NCI-H510A (cell line): ENCODE measurements at regions not wholly inside any gene's neighbourhood (a gene's known extent, or its start where the extent isn't known, plus 50 kb on each side); places are given as distances from the start of the nearest gene placed in this dataset.

ENCODE experiments used
- DNase-seq: peaks from one replicate; lab custom pipeline; 2025; lab: John Stamatoyannopoulos, UW

- no peak for DNase-seq
These were observed 82.3 kb upstream of the NRG3 start for GRCh38 chr10:81792729-81793128.

GRCh38 chr10:81806842-81807241 lies 68.2 kb upstream of the NRG3 start:
- DNase-seq, result no peak

- no peak for DNase-seq
These were observed 60.2 kb upstream of the NRG3 start for GRCh38 chr10:81814842-81815241.

- DNase-seq, result no peak
These were observed 57.3 kb upstream of the NRG3 start for GRCh38 chr10:81817596-81818170.

- no peak for DNase-seq
These were observed 54.6 kb upstream of the NRG3 start for GRCh38 chr10:81820418-81820817.
